Stimulated activated CD8-positive, alpha-beta memory T cell treated with anti-CD3 and anti-CD28 coated beads, Interleukin-4, amount 100 ng/mL, for 48 hours (primary cell): ENCODE measurements at regions not wholly inside any gene's neighbourhood (a gene's known extent, or its start where the extent isn't known, plus 50 kb on each side); places are given as distances from the start of the nearest gene placed in this dataset.
"Not testable (repeated sequence)": the region's sequence is repeated elsewhere in the genome, so short reads cannot be mapped to it uniquely, and the experiment has no call there.

Experiments
- DNase-seq: peaks from one replicate; pipeline ENCODE4 v3.0.0-alpha.2; 2020

- no peak for DNase-seq
These were observed 973.5 kb upstream of the SPRY2 start for GRCh38 chr13:81314461-81314860.

- no peak for DNase-seq
These were observed 965.0 kb upstream of the SPRY2 start for GRCh38 chr13:81305928-81306327.

DNA sequence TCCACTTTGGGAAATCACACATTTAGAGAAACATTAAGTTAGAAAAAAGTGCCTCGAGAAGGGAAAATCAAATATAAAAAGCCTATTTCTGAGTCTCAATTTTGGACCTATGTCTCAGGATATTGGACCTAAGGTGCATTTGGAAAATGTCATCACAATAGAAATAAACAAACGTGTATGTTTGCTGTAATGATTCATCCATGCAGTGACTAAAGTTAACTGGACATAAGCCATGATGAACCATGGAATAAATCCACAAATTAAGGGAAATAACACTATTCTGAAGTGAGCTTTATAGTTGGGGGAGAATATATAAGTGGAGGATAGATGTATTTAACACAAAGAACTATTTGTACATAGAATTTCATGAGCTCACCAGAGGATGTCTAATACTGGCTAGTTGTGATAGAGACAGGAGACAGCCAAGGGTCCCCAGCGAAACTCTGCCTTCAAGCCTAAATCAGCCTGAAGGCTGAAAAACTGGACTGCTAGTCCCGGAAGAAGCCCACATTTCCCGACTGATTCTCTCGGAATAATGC lies 963.3 kb upstream of the SPRY2 start:
- no peak for DNase-seq

GRCh38 chr13:81302677-81303076 lies 961.8 kb upstream of the SPRY2 start:
- no peak for DNase-seq

GRCh38 chr13:81302125-81302524 lies 961.2 kb upstream of the SPRY2 start:
- no peak for DNase-seq

DNA sequence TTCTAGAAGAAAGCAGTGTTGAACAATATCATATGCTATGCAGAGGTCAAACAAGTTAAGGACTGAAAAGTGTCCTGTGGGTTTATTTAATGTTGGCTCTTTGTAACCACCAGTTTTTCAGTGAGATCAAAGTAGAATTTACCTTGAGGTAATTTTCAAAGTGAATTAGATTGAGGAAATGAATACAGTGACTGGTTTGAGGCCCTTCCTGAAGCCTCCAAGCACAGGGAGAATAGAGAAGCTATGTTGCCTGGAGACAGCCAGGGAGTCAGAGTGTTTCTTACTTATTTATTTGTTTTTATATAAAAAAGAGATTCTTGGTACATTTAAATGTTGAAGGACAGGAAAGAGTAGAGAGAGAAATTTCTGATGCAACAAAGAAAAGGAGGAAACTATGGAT lies 954.3 kb upstream of the SPRY2 start:
- no peak for DNase-seq

- DNase-seq, result no peak
These were observed 952.8 kb upstream of the SPRY2 start for GRCh38 chr13:81293594-81294164.

DNA sequence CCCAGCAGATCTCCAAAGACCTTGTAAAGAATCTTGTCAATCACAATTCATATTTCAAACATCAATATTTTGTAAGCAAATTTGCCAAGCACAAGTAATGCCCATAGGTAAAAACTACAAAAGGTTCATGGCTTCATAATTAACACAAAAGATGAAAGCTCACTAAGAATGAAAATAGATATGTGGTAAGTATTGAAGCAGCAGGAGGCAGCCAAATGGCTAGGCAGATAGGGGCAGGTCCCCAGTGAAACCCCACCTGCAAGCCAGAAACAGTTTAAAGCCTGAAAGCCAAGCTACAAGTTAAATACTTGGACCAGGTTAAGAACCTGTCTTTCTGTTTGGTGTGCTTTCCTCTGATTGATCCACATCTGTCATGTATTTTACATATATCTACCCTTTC lies 942.6 kb upstream of the SPRY2 start:
- no peak for DNase-seq

DNA sequence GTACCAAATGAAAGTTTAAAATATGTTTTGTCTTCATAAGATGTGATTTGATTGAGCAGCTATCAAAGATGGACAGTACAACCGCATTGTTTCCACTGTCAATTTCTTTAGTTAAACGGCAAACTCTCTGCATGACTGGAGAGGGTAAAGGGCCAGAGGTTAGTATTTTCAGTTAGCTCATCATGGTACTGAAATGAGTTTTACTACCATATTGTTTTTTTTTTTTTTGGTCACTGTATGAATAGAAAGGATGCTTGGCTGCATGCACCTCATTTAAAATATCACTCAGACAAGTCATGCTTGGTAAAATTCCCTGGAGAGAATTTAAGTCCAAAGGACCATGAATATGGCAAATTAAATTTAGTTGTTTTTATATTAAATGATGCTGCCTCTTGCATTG lies 942.1 kb upstream of the SPRY2 start:
- no peak for DNase-seq

- DNase-seq, result no peak
These were observed 934.8 kb upstream of the SPRY2 start for GRCh38 chr13:81275666-81276258.

- DNase-seq, result no peak
These were observed 906.8 kb upstream of the SPRY2 start for GRCh38 chr13:81247711-81248110.

- no peak for DNase-seq
These were observed 905.6 kb upstream of the SPRY2 start for GRCh38 chr13:81246556-81246955.

DNA sequence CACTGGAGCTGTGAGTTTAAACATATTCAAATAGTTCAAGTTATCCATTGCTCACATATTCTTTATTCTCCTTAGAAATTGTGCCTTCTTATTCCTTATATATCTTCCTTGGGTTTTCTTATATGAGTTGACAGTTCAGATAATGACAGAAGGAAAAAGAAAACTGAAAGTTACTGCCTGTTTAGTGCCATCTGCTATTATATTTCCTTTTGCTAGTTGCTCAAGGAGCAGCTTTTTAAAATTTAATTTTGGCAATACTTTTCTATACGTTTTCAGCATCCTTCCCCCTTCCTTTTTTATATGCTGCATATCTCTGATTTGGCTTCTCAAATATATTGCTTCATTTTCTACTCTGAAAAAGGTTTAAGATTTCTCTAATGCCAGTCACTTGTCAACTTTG lies 903.1 kb upstream of the SPRY2 start:
- no peak for DNase-seq

DNA sequence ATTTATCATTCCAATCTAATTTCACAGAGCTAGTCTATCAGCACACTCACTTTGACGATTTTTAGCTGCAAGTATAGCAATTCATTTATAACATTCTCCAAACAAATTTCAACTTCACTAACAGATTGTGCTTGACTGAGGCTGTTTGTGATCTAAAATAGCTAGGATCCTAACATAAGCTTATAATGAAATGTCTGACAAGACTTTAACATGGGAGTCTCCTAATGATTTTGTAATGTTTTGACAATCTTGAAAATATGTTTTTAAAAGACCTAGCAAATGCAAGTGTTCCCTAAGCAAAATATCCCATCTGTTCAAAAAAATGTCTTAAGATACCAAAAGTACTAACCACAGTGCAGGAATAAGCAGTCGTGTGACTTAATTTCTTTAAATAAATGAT lies 889.5 kb upstream of the SPRY2 start:
- DNase-seq, result no peak

GRCh38 chr13:81226830-81227229 lies 885.9 kb upstream of the SPRY2 start:
- not testable (repeated sequence) for DNase-seq

GRCh38 chr13:81224209-81224833 lies 883.4 kb upstream of the SPRY2 start:
- no peak for DNase-seq

DNA sequence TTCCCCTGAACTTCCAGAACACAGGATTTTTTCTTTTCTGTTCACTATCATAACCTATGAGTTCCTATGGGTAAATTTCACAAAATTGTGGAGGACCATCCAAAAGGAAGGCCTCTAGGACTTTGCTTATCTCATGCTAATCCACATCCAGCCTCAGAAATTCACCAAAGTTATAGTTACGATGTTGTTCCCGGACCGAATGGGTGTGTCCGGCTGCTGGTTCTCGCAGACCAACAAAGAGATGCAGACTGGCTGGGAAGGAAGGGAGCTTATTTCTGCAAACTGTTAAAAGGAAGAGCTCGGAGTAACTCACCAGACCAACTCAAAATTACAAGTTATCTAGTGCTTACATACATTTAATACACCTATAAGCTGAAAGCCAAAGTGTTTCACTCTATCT lies 882.9 kb upstream of the SPRY2 start:
- DNase-seq, result no peak

GRCh38 chr13:81211713-81212112 lies 870.8 kb upstream of the SPRY2 start:
- DNase-seq, result no peak

- DNase-seq, result no peak
These were observed 866.7 kb upstream of the SPRY2 start for GRCh38 chr13:81207636-81208035.

- DNase-seq, result no peak
These were observed 866.3 kb upstream of the SPRY2 start for GRCh38 chr13:81207231-81207630.

GRCh38 chr13:81203783-81204182 lies 862.9 kb upstream of the SPRY2 start:
- no peak for DNase-seq

- DNase-seq, result no peak
These were observed 859.0 kb upstream of the SPRY2 start for GRCh38 chr13:81199956-81200355.

DNA sequence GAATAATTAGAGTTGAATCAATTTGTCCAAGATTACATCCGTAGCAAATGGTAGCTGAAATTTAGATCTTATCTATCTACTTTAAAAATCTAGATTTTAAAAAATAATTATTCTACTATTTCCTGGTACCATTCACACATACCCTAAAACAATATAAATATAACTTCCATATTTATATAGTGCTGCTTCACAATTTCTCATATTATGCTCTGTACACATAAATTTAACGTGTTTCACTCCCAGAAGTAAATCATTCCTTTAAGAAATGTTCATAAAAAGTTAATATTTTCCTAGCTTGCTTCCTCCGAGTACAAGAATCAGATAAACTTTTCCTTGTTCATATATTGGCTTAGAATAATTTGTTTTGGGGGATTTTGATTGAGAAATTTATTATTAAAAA lies 857.0 kb upstream of the SPRY2 start:
- no peak for DNase-seq

- no peak for DNase-seq
These were observed 856.6 kb upstream of the SPRY2 start for GRCh38 chr13:81197483-81197882.

GRCh38 chr13:81194362-81194761 lies 853.4 kb upstream of the SPRY2 start:
- no peak for DNase-seq
